ENCODE measurements at regions not wholly inside any gene's neighbourhood (a gene's known extent, or its start where the extent isn't known, plus 50 kb on each side); places are given as distances from the start of the nearest gene placed in this dataset.
"Not testable (repeated sequence)": the region's sequence is repeated elsewhere in the genome, so short reads cannot be mapped to it uniquely, and the experiment has no call there.

- TF ChIP-seq, protein P1, sequence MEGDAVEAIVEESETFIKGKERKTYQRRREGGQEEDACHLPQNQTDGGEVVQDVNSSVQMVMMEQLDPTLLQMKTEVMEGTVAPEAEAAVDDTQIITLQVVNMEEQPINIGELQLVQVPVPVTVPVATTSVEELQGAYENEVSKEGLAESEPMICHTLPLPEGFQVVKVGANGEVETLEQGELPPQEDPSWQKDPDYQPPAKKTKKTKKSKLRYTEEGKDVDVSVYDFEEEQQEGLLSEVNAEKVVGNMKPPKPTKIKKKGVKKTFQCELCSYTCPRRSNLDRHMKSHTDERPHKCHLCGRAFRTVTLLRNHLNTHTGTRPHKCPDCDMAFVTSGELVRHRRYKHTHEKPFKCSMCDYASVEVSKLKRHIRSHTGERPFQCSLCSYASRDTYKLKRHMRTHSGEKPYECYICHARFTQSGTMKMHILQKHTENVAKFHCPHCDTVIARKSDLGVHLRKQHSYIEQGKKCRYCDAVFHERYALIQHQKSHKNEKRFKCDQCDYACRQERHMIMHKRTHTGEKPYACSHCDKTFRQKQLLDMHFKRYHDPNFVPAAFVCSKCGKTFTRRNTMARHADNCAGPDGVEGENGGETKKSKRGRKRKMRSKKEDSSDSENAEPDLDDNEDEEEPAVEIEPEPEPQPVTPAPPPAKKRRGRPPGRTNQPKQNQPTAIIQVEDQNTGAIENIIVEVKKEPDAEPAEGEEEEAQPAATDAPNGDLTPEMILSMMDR (conservative IDR thresholded peaks at IDR 0.05; ENCODE audit: low read depth, low read length): not testable (repeated sequence)
- TF ChIP-seq EZH2 (IDR thresholded peaks at IDR 0.05; ENCODE audit: borderline replicate concordance, low read depth, low read length, poor library complexity, severe bottlenecking): not testable (repeated sequence)
Measured at GRCh38 chr14:19096467-19096866, 129.2 kb downstream of the POTEM start.

All from A673 (cell line).